Suppressor macrophage treated with lipopolysaccharide for 4 hours (primary cell): ENCODE measurements at regions not wholly inside any gene's neighbourhood (a gene's known extent, or its start where the extent isn't known, plus 50 kb on each side); places are given as distances from the start of the nearest gene placed in this dataset.
A peak's percentile ranks its signal among the peaks of the same experiment; 100 is the strongest.

Experiments used
- DNase-seq: peaks from one replicate; pipeline ENCODE4 v3.0.0-alpha.2; 2020

DNA sequence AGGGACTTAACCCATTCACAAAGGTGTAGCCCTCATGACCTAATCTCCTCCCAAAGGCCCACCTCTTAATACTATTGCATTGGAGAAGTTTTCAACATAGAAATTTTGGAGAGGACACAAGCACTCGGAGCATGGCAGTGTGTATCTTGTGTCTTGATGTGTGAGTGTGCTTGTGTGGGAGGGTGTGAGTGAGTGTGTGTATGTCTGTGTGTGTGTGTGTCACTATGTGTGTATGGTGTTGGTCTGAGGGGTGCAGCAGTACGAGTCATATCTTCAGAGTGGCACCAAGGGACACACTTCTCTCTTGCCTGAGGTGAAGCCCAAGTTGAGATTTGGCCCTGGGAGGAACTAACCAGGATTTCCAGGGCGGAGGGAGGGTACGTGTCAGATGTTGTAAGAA lies 73.7 kb downstream of the NAV1 start:
- no peak for DNase-seq

- peak; percentile 21 for DNase-seq
Measured at GRCh38 chr1:201614262-201615015, 75.5 kb downstream of the NAV1 start.

- no peak for DNase-seq
Measured at GRCh38 chr1:201617157-201617556, 78.2 kb downstream of the NAV1 start.

- no peak for DNase-seq
Measured at GRCh38 chr1:201618389-201618788, 79.5 kb downstream of the NAV1 start.

GRCh38 chr1:201618905-201619304 lies 80.0 kb downstream of the NAV1 start:
- DNase-seq = no peak

DNA sequence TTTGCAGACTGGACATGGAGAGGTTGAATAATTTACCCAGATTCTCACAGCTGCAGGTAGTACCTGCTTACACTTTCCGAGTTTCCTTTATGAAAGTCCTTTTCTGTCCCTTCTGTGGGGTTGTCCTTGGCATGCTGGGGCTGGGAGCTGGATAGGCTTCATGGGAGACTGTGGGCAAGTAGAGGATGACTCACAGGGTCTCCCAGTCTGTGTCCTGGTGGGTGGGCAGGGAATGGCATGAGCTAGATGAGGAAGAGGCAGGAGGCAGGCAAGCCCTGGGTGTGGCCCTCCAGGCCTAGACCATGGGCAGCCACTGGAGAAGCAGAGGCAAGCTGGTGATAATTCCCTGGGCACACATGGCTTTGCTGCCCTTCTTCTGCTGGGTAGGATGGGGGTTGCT lies 80.6 kb downstream of the NAV1 start:
- no peak for DNase-seq

GRCh38 chr1:201622353-201622752 lies 83.4 kb downstream of the NAV1 start:
- no peak for DNase-seq

DNA sequence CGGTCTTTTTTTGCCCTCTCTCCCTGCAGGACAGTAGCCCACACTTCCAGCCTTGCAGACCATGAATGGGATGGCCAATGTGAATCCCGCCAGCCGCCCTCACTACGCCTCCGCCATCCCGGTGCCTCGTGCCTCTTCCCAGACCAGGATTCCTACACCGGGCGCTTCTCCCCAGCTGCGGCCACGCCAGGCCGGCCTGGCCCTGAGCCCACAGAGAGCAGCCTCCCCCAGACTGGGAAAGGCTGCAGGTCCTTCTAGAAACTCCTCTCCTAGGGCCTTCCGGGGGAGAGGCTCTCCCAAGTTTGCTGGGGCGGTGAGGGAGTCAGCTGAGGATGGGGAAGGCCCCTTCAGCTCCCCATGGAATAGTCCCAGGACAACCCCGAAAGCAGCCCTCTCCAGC lies 83.9 kb downstream of the NAV1 start:
- DNase-seq = no peak

DNA sequence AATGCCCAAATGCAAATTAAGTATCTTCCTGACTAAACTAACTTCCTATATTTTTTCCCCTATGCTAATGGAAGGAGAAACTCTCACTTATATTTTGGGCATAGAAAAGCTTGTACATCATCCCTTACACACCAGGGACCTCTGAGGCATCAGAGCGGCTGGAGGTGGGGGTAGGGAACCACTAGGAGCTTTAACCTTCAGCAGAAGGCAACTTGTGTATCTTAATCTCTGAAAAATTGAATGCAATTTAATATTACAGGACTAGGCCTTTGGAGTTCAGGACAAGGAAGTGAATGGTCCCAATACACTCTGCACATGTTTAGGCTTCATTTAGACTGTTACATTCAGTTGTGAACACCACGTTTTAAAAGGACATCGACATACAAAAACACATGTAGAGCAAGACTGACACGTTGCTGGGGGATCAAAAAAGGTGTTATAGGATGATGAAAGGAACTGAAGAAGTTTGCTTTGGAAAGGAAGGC lies 85.9 kb downstream of the NAV1 start:
- no peak for DNase-seq

GRCh38 chr1:201625226-201625761 lies 86.4 kb downstream of the NAV1 start:
- DNase-seq = no peak

GRCh38 chr1:201625851-201626251 lies 86.9 kb downstream of the NAV1 start:
- no peak for DNase-seq

DNA sequence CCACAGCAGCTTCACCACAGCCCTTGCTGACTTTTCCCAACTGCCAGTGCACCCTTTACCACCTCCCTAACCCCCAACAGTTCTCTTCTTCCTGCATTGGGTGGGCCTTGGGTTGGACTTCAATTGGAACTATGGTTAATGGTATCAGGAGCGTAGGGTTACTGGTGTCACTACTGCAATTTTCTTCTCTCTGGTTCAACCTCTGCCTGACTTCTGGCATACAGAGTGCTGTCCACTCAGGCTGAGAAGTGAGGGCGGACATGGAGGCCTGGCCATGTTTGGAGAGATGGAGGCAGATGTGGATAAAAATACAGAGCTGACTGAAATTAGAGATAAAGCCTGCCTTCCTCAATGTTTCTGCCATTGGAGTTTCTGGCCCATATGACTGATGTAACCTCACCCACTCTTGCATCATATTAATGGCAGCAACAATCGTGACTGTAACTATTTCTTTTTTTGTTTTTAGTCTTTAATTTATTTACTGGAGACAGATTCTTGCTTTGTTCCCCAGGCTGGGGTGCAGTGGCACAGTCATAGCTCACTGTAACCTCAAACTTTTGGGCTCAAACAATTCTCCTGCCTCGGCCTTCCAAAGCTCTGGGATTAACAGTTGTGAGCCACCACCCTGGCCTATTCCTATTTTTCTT lies 87.8 kb downstream of the NAV1 start:
- no peak for DNase-seq

- DNase-seq = no peak
Measured at GRCh38 chr1:201628490-201628889, 89.6 kb downstream of the NAV1 start.

GRCh38 chr1:201630582-201630981 lies 91.7 kb downstream of the NAV1 start:
- DNase-seq = no peak

DNA sequence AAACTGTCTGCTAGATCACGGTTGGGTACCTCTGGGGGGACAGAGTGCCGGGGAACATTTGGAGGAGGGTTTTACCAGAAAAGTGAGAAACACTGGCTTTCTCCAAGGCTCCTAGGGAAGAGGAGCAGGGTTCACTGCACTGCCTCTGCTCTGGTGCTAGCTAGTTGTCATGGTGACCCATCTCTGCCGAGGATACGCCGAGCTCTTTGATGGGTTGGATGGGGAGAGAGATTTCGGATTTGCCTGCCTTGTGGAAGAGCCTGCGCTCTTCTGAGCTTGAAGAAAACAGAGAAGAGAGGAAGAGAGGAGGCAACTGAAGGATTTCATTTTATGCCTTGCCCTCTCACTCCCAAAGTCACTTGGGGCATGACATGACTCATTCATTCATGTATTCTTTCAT lies 92.1 kb downstream of the NAV1 start:
- no peak for DNase-seq

DNA sequence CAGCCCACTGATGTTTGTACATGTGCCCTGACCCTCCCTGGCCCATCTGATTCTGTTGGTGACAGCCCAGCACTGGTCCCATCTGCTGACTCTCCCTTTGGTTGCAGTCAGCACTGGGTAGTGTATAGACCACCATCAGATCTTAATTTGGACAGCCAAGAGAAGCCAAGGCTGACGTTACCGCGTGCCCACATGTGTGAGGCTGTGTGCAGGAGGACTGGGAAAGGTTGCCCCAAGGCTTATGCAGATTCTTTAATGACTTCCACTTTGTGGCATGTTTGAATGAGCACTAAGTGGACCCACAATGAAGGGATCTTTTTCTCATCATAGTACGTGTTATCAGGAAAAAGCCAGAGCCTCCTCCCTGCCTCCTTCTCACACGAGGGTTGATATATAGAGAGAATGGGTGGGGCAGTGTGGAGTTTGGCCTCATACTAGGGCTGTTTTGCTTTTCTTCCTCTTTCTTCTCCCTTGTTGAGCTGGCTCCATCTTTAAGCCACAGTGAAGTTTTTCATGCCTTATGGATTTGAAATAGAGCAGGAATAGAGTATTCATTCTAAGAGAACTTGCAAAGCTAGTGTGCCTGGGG lies 93.5 kb downstream of the NAV1 start:
- DNase-seq = no peak

- DNase-seq = no peak
Measured at GRCh38 chr1:201633297-201633696, 94.4 kb downstream of the NAV1 start.

- DNase-seq = no peak
Measured at GRCh38 chr1:201633811-201634210, 94.9 kb downstream of the NAV1 start.

- no peak for DNase-seq
Measured at GRCh38 chr1:201634261-201634660, 95.3 kb downstream of the NAV1 start.

- no peak for DNase-seq
Measured at GRCh38 chr1:201636097-201636496, 97.2 kb downstream of the NAV1 start.

- DNase-seq = no peak
Measured at GRCh38 chr1:201636510-201636971, 97.6 kb downstream of the NAV1 start.

- DNase-seq = no peak
Measured at GRCh38 chr1:201637282-201638079, 98.6 kb downstream of the NAV1 start.

DNA sequence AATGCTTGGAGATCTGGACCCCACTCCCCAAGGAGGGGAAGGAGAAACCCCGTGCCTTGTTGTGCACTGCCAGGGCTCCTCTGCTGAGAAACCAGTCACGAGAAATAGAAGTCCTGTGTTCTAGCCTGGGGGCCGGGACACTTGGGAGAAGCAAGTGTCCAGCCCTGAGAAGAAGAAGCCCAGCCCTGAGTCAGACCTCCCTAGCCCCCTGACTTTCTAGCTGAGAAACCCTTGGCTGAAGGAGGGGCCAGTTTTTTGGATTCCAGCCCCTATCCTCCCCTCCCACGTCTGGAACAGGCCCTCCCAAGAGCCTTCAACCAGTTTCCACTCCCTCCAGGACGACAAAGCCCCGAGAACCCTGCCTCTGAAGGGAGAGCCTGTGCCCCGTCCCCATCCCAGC lies 100.5 kb downstream of the NAV1 start:
- no peak for DNase-seq
